NCI-H187 (cell line): ENCODE measurements at regions not wholly inside any gene's neighbourhood (a gene's known extent, or its start where the extent isn't known, plus 50 kb on each side); places are given as distances from the start of the nearest gene placed in this dataset.
"Not testable (repeated sequence)": the region's sequence is repeated elsewhere in the genome, so short reads cannot be mapped to it uniquely, and the experiment has no call there.

Experiments used
- DNase-seq, 2 experiments: peaks; one replicate each; lab custom pipeline; 2025; lab: John Stamatoyannopoulos, UW

DNA sequence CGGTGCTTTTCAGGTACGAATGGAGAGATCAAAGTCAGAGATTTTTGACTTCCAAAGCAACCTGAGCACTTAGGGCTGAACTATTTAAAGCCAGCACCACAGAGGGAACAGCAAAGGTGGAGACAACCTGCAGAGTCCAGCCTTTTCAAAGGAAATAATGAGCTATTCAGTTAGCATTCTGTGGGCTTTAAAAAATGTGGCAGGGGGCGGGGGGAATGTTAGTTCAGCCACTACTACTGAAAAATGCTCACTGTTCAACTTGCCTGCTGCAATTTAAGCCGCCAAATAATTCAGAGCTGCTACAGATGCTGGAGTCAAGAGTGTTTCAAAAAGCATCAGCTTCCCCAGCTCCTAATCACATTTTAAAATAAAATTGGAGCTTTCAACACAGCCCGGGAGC lies 473.3 kb upstream of the PLXNA2 start:
- DNase-seq, result no peak

GRCh38 chr1:208722592-208722991 lies 478.4 kb upstream of the PLXNA2 start:
- DNase-seq, result no peak

GRCh38 chr1:208724079-208724478 lies 479.9 kb upstream of the PLXNA2 start:
- no peak for DNase-seq

GRCh38 chr1:208728815-208729214 lies 484.6 kb upstream of the PLXNA2 start:
- DNase-seq, result no peak

- DNase-seq, result no peak
Observed at GRCh38 chr1:208731981-208732821, 488.0 kb upstream of the PLXNA2 start.

GRCh38 chr1:208737161-208737560 lies 493.0 kb upstream of the PLXNA2 start:
- DNase-seq, result no peak

- no peak for DNase-seq
Observed at GRCh38 chr1:208737922-208738321, 493.7 kb upstream of the PLXNA2 start.

DNA sequence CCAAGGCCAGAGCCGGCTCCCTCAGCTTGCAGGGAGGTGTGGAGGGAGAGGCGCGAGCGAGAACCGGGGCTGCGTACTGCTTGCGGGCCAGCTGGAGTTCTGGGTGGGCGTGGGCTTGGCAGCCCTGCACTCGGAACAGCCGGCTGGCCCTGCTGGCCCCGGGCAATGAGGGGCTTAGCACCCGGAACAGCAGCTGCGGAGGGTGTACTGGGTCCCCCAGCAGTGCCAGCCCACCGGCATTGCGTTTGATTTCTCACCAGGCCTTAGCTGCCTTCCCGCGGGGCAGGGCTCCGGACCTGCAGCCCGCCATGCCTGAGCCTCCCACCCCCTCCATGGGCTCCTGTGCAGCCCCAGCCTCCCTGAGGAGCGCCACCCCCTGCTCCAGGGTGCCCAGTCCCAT lies 495.5 kb upstream of the PLXNA2 start:
- DNase-seq, result not testable (repeated sequence)

DNA sequence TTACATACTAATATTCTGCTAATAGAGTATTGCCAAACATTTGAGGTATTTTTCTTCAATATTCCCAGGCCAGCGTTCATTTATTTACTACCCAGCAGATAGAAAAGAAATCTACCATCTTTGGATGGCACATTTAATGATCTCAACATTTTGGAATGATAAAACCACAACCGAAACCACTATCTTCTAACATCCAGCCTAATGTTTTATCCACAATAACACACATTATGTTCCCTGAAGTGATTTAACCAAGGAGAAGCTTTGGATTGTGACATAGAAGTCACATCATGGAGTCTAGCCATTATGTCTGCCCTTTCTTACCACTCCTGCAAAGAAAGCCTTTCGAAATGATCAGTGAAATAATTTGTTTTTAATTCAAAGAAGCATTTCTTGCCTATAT lies 497.1 kb upstream of the PLXNA2 start:
- DNase-seq, result no peak

- no peak for DNase-seq
Observed at GRCh38 chr1:208743361-208743760, 499.2 kb upstream of the PLXNA2 start.

DNA sequence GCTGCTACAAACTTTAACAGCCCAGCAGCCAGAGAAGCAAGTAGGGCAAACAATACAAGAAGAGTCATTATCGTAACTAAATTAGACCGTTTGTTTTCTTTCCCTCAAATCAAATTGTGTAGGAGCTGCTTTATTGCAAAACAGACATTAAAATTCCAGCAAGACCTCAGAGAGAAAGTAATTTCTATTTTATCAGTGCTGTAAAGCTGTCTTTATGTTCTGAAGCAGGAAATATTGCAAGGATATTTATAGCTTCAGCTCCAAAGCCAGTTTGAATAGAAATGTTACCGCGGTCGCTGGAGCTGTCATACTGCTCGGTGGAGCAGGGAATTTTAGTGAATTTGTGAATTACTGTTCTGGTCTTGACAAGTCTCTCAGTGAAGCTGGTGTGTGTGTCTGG lies 503.8 kb upstream of the PLXNA2 start:
- no peak for DNase-seq

GRCh38 chr1:208748387-208749165 lies 504.4 kb upstream of the PLXNA2 start:
- DNase-seq, result no peak

DNA sequence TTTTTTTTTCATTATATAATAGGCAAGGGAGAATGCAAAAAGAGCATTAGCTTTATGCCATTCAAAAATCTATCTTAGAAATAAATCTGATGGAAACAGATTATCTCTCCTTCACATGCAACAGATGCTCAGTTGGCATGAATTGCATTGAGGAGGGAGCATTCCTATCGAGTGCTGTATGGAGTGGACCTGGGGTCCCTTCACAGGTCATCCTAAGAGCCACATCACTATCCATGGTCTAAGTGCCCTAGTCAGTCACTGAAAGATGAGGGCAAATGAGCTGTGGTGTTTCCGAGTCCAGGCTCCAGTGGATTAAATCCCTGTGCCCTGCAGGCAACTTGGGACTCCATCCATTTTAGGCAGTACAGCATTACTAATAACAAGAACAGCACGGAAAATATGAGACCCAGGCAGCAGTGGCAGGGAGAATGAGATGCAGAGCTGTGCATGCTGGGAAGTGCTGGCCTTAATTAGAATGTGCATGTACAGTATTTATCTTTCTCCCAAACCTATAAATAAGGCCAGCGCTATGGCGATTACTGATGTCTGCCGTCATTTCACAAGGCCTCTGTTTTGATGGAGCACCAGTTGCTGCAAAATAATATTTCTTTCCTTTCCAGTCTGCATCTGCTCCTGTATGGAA lies 512.3 kb upstream of the PLXNA2 start:
- no peak for DNase-seq

- no peak for DNase-seq
Observed at GRCh38 chr1:208757846-208758245, 513.7 kb upstream of the PLXNA2 start.

GRCh38 chr1:208759255-208759654 lies 515.1 kb upstream of the PLXNA2 start:
- no peak for DNase-seq

GRCh38 chr1:208763971-208764370 lies 519.8 kb upstream of the PLXNA2 start:
- DNase-seq, result no peak

DNA sequence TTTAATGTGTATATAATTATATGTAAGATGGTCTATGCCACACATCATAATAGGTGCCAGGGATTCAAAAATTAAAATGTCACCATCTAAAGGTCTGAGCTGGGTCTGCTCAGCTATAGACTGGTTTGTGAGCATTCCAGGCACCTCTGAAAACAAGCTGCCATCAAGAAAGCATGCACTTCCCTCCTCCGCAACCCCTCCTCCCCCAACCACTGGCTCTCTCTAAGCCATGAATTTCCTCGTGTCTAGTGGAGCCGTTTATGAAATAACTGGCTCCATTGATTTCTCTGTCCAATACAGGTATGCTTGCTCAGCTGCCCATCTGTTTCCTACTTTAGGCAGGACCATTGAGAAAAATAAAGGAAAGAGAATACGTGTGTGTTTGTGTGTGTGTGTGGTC lies 522.6 kb upstream of the PLXNA2 start:
- DNase-seq, result no peak

DNA sequence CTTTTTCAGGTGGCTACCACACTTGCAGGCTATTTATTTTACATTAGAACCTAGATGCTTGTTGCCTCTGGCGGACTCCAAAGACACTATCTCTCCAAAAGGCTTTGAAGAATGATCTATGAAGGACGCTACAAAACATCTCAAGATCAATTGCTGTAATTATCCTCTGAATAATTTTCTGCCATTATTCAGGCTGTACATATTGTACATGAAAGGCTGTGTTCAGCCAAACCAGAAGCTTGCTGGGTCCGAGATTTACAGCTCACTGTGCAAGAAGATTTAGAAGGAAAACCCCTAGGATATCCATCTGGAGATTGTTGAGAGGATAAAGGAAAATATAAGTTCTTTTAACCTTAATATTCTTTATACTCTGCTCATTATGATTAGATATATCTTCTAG lies 523.6 kb upstream of the PLXNA2 start:
- DNase-seq, result no peak

DNA sequence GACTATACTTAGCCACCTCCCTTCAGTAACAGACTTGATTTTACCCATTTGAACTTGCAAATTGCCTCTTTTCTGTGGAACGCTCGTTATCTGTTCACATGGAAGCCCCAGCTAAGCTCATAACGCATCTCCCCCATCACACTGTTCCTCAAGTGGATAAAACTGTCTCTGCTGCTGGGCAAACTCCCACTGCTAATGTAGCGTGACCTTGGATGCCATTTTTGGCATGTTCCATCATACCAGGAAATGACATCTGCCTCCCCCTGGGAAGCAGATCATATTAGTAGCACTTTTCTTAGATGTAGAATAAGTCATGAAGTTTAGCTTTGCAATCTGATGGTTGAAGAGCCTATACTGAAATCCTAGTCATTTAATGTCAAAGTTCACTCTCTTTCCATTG lies 528.7 kb upstream of the PLXNA2 start:
- DNase-seq, result peak; percentile 4 to 27

- DNase-seq, result no peak
Observed at GRCh38 chr1:208775841-208776240, 531.7 kb upstream of the PLXNA2 start.

- no peak for DNase-seq
Observed at GRCh38 chr1:208778417-208778816, 534.2 kb upstream of the PLXNA2 start.

DNA sequence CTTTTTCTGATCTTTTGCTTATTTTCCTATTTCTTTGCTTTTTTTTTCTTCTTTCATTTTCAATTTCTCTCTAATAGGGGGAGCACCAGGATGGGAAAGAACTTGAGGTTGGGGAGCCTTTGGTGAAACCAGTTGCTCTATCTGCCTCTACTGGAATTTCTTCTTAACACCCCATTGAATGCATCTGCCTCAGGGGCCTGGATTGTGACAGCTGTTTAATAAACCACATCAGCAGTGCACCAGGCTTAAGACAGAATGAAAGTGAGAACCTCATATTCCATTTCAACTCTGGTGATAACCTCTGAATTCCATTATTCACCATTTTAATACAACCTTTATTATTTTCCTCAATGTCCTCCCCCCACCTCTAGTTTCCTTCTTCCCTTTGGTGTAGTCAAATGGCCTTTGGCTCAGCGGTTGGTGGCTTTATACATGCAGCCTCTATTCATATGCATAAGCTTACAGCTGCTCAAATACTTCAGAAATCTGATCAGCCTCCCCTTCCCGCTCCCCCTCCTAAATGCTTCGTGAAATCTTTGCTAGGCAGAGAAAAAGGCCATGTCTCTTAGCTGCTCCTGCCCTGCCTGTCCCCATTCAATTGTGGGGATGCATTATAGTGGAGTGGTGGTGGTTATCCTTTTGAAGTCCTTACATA lies 537.3 kb upstream of the PLXNA2 start:
- DNase-seq, result peak; percentile 70 to 73
